EL (cell line): ENCODE measurements at regions not wholly inside any gene's neighbourhood (a gene's known extent, or its start where the extent isn't known, plus 50 kb on each side); places are given as distances from the start of the nearest gene placed in this dataset.
A peak's percentile ranks its signal among the peaks of the same experiment; 100 is the strongest.
"Not testable (repeated sequence)": the region's sequence is repeated elsewhere in the genome, so short reads cannot be mapped to it uniquely, and the experiment has no call there.

Source experiments
- DNase-seq: peaks from one replicate; pipeline ENCODE4 v3.0.0-alpha.2; 2016

- DNase-seq, result peak; percentile 14
These were observed 414.4 kb upstream of the MMS22L start for GRCh38 chr6:97697456-97697855.

GRCh38 chr6:97701801-97702200 lies 418.8 kb upstream of the MMS22L start:
- DNase-seq, result no peak

GRCh38 chr6:97702248-97702647 lies 419.2 kb upstream of the MMS22L start:
- DNase-seq, result no peak

- DNase-seq, result no peak
These were observed 420.6 kb upstream of the MMS22L start for GRCh38 chr6:97703661-97704060.

- no peak for DNase-seq
These were observed 422.6 kb upstream of the MMS22L start for GRCh38 chr6:97705568-97705967.

- DNase-seq, result no peak
These were observed 429.7 kb upstream of the MMS22L start for GRCh38 chr6:97712751-97713150.

- DNase-seq, result no peak
These were observed 431.8 kb upstream of the MMS22L start for GRCh38 chr6:97714772-97715171.

- no peak for DNase-seq
These were observed 434.1 kb upstream of the MMS22L start for GRCh38 chr6:97717086-97717485.

- no peak for DNase-seq
These were observed 443.4 kb upstream of the MMS22L start for GRCh38 chr6:97726378-97726777.

GRCh38 chr6:97732045-97732444 lies 449.0 kb upstream of the MMS22L start:
- DNase-seq, result no peak

GRCh38 chr6:97757575-97757974 lies 474.6 kb upstream of the MMS22L start:
- no peak for DNase-seq

- peak; percentile 10 for DNase-seq
These were observed 482.4 kb upstream of the MMS22L start for GRCh38 chr6:97765461-97765860.

GRCh38 chr6:97771372-97771771 lies 488.4 kb upstream of the MMS22L start:
- no peak for DNase-seq

GRCh38 chr6:97775012-97775411 lies 492.0 kb upstream of the MMS22L start:
- no peak for DNase-seq

- DNase-seq, result no peak
These were observed 495.4 kb upstream of the MMS22L start for GRCh38 chr6:97778290-97779038.

- DNase-seq, result not testable (repeated sequence)
These were observed 496.2 kb upstream of the MMS22L start for GRCh38 chr6:97779039-97779766.

- no peak for DNase-seq
These were observed 508.0 kb upstream of the MMS22L start for GRCh38 chr6:97790926-97791590.

GRCh38 chr6:97805596-97805995 lies 522.6 kb upstream of the MMS22L start:
- no peak for DNase-seq

GRCh38 chr6:97812940-97813339 lies 529.9 kb upstream of the MMS22L start:
- no peak for DNase-seq

GRCh38 chr6:97813889-97814567 lies 531.0 kb upstream of the MMS22L start:
- no peak for DNase-seq

GRCh38 chr6:97815301-97815812 lies 532.3 kb upstream of the MMS22L start:
- no peak for DNase-seq

GRCh38 chr6:97816526-97816925 lies 533.5 kb upstream of the MMS22L start:
- DNase-seq, result no peak

- DNase-seq, result no peak
These were observed 536.7 kb upstream of the MMS22L start for GRCh38 chr6:97819710-97820109.
